Thyroid gland (tissue), 4 donors: ENCODE measurements at regions not wholly inside any gene's neighbourhood (a gene's known extent, or its start where the extent isn't known, plus 50 kb on each side); places are given as distances from the start of the nearest gene placed in this dataset.

Experiments
- POLR2A ChIP-seq, 2 donors: fragments of 450-650 bp; IDR thresholded peaks; one replicate each; pipeline ENCODE4 v1.6.1; 2017; ENCODE audit warnings: antibody characterized with exemption in 2 of 2, mild to moderate bottlenecking in 2 of 2, moderate library complexity in 1 of 2
- TF ChIP-seq, protein P1 (sequence below), 6 experiments: fragments of 200-600 bp in 3 of 6; fragments of 450-650 bp in 3 of 6; sonication (generic) in 3 of 6; IDR thresholded peaks; one replicate each; pipeline ENCODE4 v1.5.1; 2016 to 2019; ENCODE audit warnings: antibody characterized with exemption in 6 of 6, mild to moderate bottlenecking in 2 of 6, inconsistent platforms in 1 of 6, moderate library complexity in 1 of 6

DNA sequence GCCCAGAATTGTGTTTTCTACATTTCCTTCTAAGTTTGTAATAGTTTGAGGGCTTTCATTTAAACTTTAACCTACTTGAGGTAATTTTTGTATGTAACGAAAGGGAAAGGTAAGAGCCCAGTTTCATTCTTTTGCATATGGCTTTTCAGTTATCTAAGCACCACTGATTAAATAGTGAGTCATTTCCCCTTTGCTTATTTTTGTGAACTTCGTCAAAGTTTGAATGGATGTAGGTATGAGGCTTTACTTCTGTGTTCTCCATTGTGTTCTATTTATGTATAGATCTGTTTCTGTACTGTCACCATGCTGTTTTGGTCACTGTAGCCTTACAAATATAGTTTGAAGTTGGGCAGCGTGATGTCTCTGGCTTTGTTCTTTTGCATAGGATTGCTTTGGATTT lies 944.8 kb upstream of the CNTNAP5 start:
- TF ChIP-seq, protein P1, sequence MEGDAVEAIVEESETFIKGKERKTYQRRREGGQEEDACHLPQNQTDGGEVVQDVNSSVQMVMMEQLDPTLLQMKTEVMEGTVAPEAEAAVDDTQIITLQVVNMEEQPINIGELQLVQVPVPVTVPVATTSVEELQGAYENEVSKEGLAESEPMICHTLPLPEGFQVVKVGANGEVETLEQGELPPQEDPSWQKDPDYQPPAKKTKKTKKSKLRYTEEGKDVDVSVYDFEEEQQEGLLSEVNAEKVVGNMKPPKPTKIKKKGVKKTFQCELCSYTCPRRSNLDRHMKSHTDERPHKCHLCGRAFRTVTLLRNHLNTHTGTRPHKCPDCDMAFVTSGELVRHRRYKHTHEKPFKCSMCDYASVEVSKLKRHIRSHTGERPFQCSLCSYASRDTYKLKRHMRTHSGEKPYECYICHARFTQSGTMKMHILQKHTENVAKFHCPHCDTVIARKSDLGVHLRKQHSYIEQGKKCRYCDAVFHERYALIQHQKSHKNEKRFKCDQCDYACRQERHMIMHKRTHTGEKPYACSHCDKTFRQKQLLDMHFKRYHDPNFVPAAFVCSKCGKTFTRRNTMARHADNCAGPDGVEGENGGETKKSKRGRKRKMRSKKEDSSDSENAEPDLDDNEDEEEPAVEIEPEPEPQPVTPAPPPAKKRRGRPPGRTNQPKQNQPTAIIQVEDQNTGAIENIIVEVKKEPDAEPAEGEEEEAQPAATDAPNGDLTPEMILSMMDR (IDR thresholded peaks at IDR 0.05): no peak
- TF ChIP-seq POLR2A (IDR thresholded peaks at IDR 0.05): no peak
